H9 (cell line): ENCODE measurements at regions not wholly inside any gene's neighbourhood (a gene's known extent, or its start where the extent isn't known, plus 50 kb on each side); places are given as distances from the start of the nearest gene placed in this dataset.
"Not testable (repeated sequence)": the region's sequence is repeated elsewhere in the genome, so short reads cannot be mapped to it uniquely, and the experiment has no call there.

Experiments used
- DNase-seq: peaks from one replicate; pipeline ENCODE4 v3.0.0-alpha.2; 2017
- H2AFZ ChIP-seq: one replicate; pipeline ENCODE4 v1.6.1; 2013; ENCODE audit warnings: mild to moderate bottlenecking, low read length, control low read depth, moderate library complexity
- H2AK5ac ChIP-seq: 2 replicates; pipeline ENCODE4 v1.6.1; 2013; ENCODE audit warnings: low read length, control low read depth, mixed read lengths; ENCODE audit not compliant: insufficient read length
- H2BK120ac ChIP-seq: one replicate; pipeline ENCODE4 v1.6.1; 2013; ENCODE audit warnings: low read depth, mild to moderate bottlenecking, low read length, control low read depth, inconsistent platforms; ENCODE audit not compliant: poor library complexity, severe bottlenecking
- H2BK12ac ChIP-seq: 2 replicates; pipeline ENCODE4 v1.6.1; 2013; ENCODE audit warnings: low read length, control low read depth, mixed read lengths, low read depth; ENCODE audit not compliant: insufficient read length
- H2BK15ac ChIP-seq: 2 replicates; pipeline ENCODE4 v1.6.1; 2013; ENCODE audit warnings: low read depth, low read length, control low read depth
- H2BK20ac ChIP-seq: one replicate; pipeline ENCODE4 v1.6.1; 2013; ENCODE audit warnings: low read depth, mild to moderate bottlenecking, low read length, control low read depth, inconsistent platforms; ENCODE audit not compliant: poor library complexity, severe bottlenecking
- H2BK5ac ChIP-seq: 2 replicates; pipeline ENCODE4 v1.6.1; 2013; ENCODE audit warnings: low read length, control low read depth, mixed read lengths; ENCODE audit not compliant: insufficient read length
- H3K14ac ChIP-seq: 2 replicates; pipeline ENCODE4 v1.6.1; 2013; ENCODE audit warnings: low read length, control low read depth; ENCODE audit not compliant: insufficient read depth
- H3K18ac ChIP-seq: 2 replicates; pipeline ENCODE4 v1.6.1; 2013; ENCODE audit warnings: low read depth, mild to moderate bottlenecking, mixed read lengths, low read length, control low read depth; ENCODE audit not compliant: insufficient read length
- H3K23ac ChIP-seq: 2 replicates; pipeline ENCODE4 v1.6.1; 2013; ENCODE audit warnings: low read length, control low read depth, mixed read lengths, low read depth; ENCODE audit not compliant: insufficient read length
- H3K23me2 ChIP-seq: 2 replicates; pipeline ENCODE4 v1.6.1; 2013; ENCODE audit warnings: low read depth, mild to moderate bottlenecking, mixed read lengths, low read length, control low read depth; ENCODE audit not compliant: insufficient read length, poor library complexity, severe bottlenecking
- H3K27ac ChIP-seq: 2 replicates; pipeline ENCODE4 v1.5.1; 2013; ENCODE audit warnings: low read length, control low read depth, mixed read lengths, low read depth; ENCODE audit not compliant: insufficient read length
- H3K27me3 ChIP-seq: 2 replicates; pipeline ENCODE4 v1.6.1; 2013; ENCODE audit warnings: low read length, control low read depth, inconsistent platforms; ENCODE audit not compliant: insufficient read depth
- H3K4ac ChIP-seq: 2 replicates; pipeline ENCODE4 v1.6.1; 2013; ENCODE audit warnings: low read depth, mild to moderate bottlenecking, control low read depth, inconsistent platforms, low read length, moderate library complexity
- H3K4me1 ChIP-seq: 2 replicates; pipeline ENCODE4 v1.6.1; 2013; ENCODE audit warnings: low read length, control low read depth, inconsistent platforms; ENCODE audit not compliant: insufficient read depth
- H3K4me2 ChIP-seq: 2 replicates; pipeline ENCODE4 v1.6.1; 2013; ENCODE audit warnings: low read length, control low read depth, mixed read lengths; ENCODE audit not compliant: insufficient read length, insufficient read depth
- H3K56ac ChIP-seq: 2 replicates; pipeline ENCODE4 v1.6.1; 2013; ENCODE audit warnings: low read depth, mild to moderate bottlenecking, mixed read lengths, low read length, control low read depth; ENCODE audit not compliant: insufficient read length
- H3K79me1 ChIP-seq: 2 replicates; pipeline ENCODE4 v1.6.1; 2013; ENCODE audit warnings: low read depth, mild to moderate bottlenecking, moderate library complexity, low read length, control low read depth, inconsistent platforms; ENCODE audit not compliant: insufficient read depth, poor library complexity, severe bottlenecking
- H3K79me2 ChIP-seq: 2 replicates; pipeline ENCODE4 v1.6.1; 2013; ENCODE audit warnings: low read length, control low read depth, inconsistent platforms; ENCODE audit not compliant: insufficient read depth
- H3K9ac ChIP-seq: 2 replicates; pipeline ENCODE4 v1.6.1; 2013; ENCODE audit warnings: low read length, control low read depth, mixed read lengths; ENCODE audit not compliant: insufficient read length; ENCODE audit errors: extremely low read depth
- H3K9me3 ChIP-seq: one replicate; pipeline ENCODE4 v1.6.1; 2013; ENCODE audit warnings: low read depth, low read length, inconsistent platforms; ENCODE audit not compliant: control insufficient read depth
- H3T11ph ChIP-seq: one replicate; pipeline ENCODE4 v1.6.1; 2013; ENCODE audit warnings: mild to moderate bottlenecking, low read length, control low read depth, inconsistent platforms
- H4K20me1 ChIP-seq: one replicate; pipeline ENCODE4 v1.6.1; 2013; ENCODE audit not compliant: control insufficient read depth, insufficient read length, insufficient read depth
- H4K5ac ChIP-seq: 2 replicates; pipeline ENCODE4 v1.6.1; 2013; ENCODE audit warnings: low read depth, mild to moderate bottlenecking, mixed read lengths, low read length, control low read depth; ENCODE audit not compliant: insufficient read length
- H4K8ac ChIP-seq: replicated peaks from 2 replicates; pipeline ENCODE4 v1.6.1; 2013; ENCODE audit warnings: low read length, control low read depth, mixed read lengths, low read depth; ENCODE audit not compliant: insufficient read length
- H4K91ac ChIP-seq: 2 replicates; pipeline ENCODE4 v1.6.1; 2013; ENCODE audit warnings: low read depth, mild to moderate bottlenecking, moderate library complexity, mixed read lengths, low read length, control low read depth; ENCODE audit not compliant: insufficient read length
- H3K27ac Mint-ChIP-seq, 3 experiments: 2 replicates in 2 of 3; 3 replicates in 1 of 3; pipeline ENCODE4 v1.8.0; 2020 to 2021; ENCODE audit warnings: mixed read lengths in 3 of 3, mild to moderate bottlenecking in 1 of 3, moderate library complexity in 1 of 3
- H3K27me3 Mint-ChIP-seq: 2 replicates; pipeline ENCODE4 v1.8.0; 2021; ENCODE audit warnings: low read depth, mild to moderate bottlenecking, moderate library complexity, mixed read lengths
- H3K36me3 Mint-ChIP-seq, 3 experiments: 2 replicates in 2 of 3; 3 replicates in 1 of 3; pipeline ENCODE4 v1.8.0; 2020 to 2021; ENCODE audit warnings: low read depth in 3 of 3, mixed read lengths in 3 of 3; ENCODE audit not compliant: insufficient read depth in 1 of 3
- H3K4me1 Mint-ChIP-seq, 2 experiments: 2 replicates each; pipeline ENCODE4 v1.8.0; 2020; ENCODE audit warnings: mixed read lengths in 2 of 2
- H3K4me3 Mint-ChIP-seq, 2 experiments: 2 replicates in 1 of 2; 3 replicates in 1 of 2; pipeline ENCODE4 v1.8.0; 2020 to 2021; ENCODE audit warnings: mild to moderate bottlenecking in 2 of 2, mixed read lengths in 2 of 2, moderate library complexity in 1 of 2
- H3K9me3 Mint-ChIP-seq, 2 experiments: 2 replicates in 1 of 2; 3 replicates in 1 of 2; pipeline ENCODE4 v1.8.0; 2020; ENCODE audit warnings: mild to moderate bottlenecking in 2 of 2, mixed read lengths in 2 of 2, moderate library complexity in 1 of 2
- WGBS: extraction: QIAGEN DNeasy Blood & Tissue Kit; methylation state at CpG from one replicate; pipeline ENCODE4 v1.1.7; 2013; ENCODE audit warnings: missing lambda C conversion rate, low lambda C conversion rate, mixed read lengths; ENCODE audit not compliant: insufficient read length; ENCODE audit errors: extremely low coverage; 5-methylcytosine and 5-hydroxymethylcytosine counted together
- TF ChIP-seq, protein P1 (sequence below): fragments of 200-600 bp; sonication (generic); conservative IDR thresholded peaks from 3 replicates; pipeline ENCODE4 v1.8.0; 2021; ENCODE audit warnings: antibody characterized with exemption, mild to moderate bottlenecking

DNA sequence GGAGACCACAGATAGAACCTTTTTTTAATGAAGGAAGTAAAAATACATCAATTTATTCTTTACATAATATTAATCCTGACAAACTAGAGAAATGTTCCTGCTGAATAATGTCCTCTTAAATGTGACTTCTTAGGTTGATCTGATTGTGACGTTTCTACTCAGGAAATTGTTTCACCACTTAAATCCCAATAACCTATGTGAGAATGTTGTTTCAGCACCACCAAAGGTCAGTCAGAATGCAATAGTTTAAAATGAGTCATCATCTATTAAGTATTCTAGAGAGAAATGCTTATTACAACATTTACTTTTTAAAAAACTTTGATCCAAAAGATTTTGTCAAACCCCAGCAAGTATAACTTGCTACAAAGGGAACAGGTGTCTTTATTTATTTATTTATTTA lies 155.4 kb upstream of the CACNA2D1 start:
- no peak overlapping the region for H3K14ac ChIP-seq
- Mint-ChIP-seq H3K27ac (no peak overlapping the region; a peak in 1 of 7 replicates), H3K27me3 (no peaks in the 10 kb centered on the region), H3K9me3 (peaks cover 7 to 11% of the 10 kb centered on the region in 2 experiments), H3K4me3 (no peak overlapping the region), H3K4me1 (peaks cover 34 to 36% of the 10 kb centered on the region in 2 experiments), H3K36me3 (peaks cover 0 to 13% (median 6%) of the 10 kb centered on the region in 3 experiments; a peak in 5 of 7 replicates)
- no peak overlapping the region for H4K5ac ChIP-seq
- H2BK15ac ChIP-seq: no peak overlapping the region
- no peak overlapping the region for H2BK20ac ChIP-seq
- WGBS: no CpG with 5 or more reads among the region's 1 CpG
- no peak overlapping the region for H2BK120ac ChIP-seq
- no peak overlapping the region for H3K9ac ChIP-seq
- no peak overlapping the region for H3K56ac ChIP-seq
- no peaks in the 10 kb centered on the region for H4K20me1 ChIP-seq
- DNase-seq: no peak
- H3K79me1 ChIP-seq: no peaks in the 10 kb centered on the region
- no peak overlapping the region for H4K8ac ChIP-seq
- H3K79me2 ChIP-seq: no peaks in the 10 kb centered on the region
- H3K27me3 ChIP-seq: no peaks in the 10 kb centered on the region
- no peak overlapping the region for H3K27ac ChIP-seq
- H3K18ac ChIP-seq: no peak overlapping the region
- H3T11ph ChIP-seq: no peak overlapping the region
- no peaks in the 10 kb centered on the region for H3K4me1 ChIP-seq
- no peaks in the 10 kb centered on the region for H3K9me3 ChIP-seq
- no peak overlapping the region for H3K4ac ChIP-seq
- no peak overlapping the region for H3K4me2 ChIP-seq
- H2BK5ac ChIP-seq: no peak overlapping the region
- no peak overlapping the region for H2BK12ac ChIP-seq
- H3K23ac ChIP-seq: no peak overlapping the region
- H4K91ac ChIP-seq: no peak overlapping the region
- H2AK5ac ChIP-seq: no peak overlapping the region
- H2AFZ ChIP-seq: no peak overlapping the region
- no peaks in the 10 kb centered on the region for H3K23me2 ChIP-seq
- TF ChIP-seq, protein P1, sequence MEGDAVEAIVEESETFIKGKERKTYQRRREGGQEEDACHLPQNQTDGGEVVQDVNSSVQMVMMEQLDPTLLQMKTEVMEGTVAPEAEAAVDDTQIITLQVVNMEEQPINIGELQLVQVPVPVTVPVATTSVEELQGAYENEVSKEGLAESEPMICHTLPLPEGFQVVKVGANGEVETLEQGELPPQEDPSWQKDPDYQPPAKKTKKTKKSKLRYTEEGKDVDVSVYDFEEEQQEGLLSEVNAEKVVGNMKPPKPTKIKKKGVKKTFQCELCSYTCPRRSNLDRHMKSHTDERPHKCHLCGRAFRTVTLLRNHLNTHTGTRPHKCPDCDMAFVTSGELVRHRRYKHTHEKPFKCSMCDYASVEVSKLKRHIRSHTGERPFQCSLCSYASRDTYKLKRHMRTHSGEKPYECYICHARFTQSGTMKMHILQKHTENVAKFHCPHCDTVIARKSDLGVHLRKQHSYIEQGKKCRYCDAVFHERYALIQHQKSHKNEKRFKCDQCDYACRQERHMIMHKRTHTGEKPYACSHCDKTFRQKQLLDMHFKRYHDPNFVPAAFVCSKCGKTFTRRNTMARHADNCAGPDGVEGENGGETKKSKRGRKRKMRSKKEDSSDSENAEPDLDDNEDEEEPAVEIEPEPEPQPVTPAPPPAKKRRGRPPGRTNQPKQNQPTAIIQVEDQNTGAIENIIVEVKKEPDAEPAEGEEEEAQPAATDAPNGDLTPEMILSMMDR: no peak

DNA sequence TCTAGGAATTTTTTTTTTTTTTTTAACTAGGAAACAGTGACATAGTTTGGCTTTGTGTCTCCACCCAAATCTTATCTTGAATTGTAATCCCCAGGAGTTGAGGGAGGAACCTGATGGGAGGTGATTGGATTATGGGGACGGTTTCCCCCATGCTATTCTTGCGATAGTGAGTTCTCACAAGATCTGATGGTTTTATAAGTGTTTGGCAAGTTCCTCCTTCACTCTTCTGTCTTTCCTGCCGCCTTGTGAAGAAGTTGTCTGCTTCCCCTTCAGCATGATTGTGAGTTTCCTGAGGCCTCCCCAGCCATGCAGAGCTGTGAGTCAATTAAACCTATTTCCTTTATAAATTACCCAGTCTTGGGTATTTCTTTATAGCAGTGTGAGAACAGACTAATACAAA lies 152.2 kb upstream of the CACNA2D1 start:
- H3K4ac ChIP-seq, H4K5ac ChIP-seq, H3K36me3 Mint-ChIP-seq, H3K27ac ChIP-seq, H2BK20ac ChIP-seq, H4K8ac ChIP-seq, H3K56ac ChIP-seq, H3K27me3 ChIP-seq, H2BK5ac ChIP-seq, H3K9me3 Mint-ChIP-seq, H3K4me2 ChIP-seq, H2BK120ac ChIP-seq, H3K23me2 ChIP-seq, H3K9ac ChIP-seq, H3K4me1 ChIP-seq, H3K23ac ChIP-seq, H4K91ac ChIP-seq, H3K14ac ChIP-seq, DNase-seq, H3T11ph ChIP-seq, H3K18ac ChIP-seq, H3K4me3 Mint-ChIP-seq, H2AFZ ChIP-seq, H3K27me3 Mint-ChIP-seq, H2AK5ac ChIP-seq, H2BK15ac ChIP-seq, H2BK12ac ChIP-seq, H4K20me1 ChIP-seq, H3K79me1 ChIP-seq, H3K9me3 ChIP-seq, H3K79me2 ChIP-seq: not testable (repeated sequence)
- Mint-ChIP-seq H3K27ac (peak overlapping the region in 2 of 3 experiments; percentile 7 to 97; a peak in 4 of 7 replicates), H3K4me1 (peaks cover 33 to 47% of the 10 kb centered on the region in 2 experiments)
- WGBS: no CpG with 5 or more reads among the region's 3 CpGs
